ENCODE measurements at regions not wholly inside any gene's neighbourhood (a gene's known extent, or its start where the extent isn't known, plus 50 kb on each side); places are given as distances from the start of the nearest gene placed in this dataset.
A peak's percentile ranks its signal among the peaks of the same experiment; 100 is the strongest.
"Not testable (repeated sequence)": the region's sequence is repeated elsewhere in the genome, so short reads cannot be mapped to it uniquely, and the experiment has no call there.

- FAIRE-seq: no peak
These were observed 790.7 kb downstream of the C12orf50 start for GRCh38 chr12:87238466-87238865.

- FAIRE-seq: no peak
These were observed 794.3 kb downstream of the C12orf50 start for GRCh38 chr12:87234898-87235297.

GRCh38 chr12:87233671-87234070 lies 795.5 kb downstream of the C12orf50 start:
- FAIRE-seq: no peak

- FAIRE-seq: peak; percentile 15
These were observed 797.4 kb downstream of the C12orf50 start for GRCh38 chr12:87231818-87232217.

GRCh38 chr12:87230441-87230840 lies 798.8 kb downstream of the C12orf50 start:
- no peak for FAIRE-seq

GRCh38 chr12:87227162-87227561 lies 802.0 kb downstream of the C12orf50 start:
- no peak for FAIRE-seq

GRCh38 chr12:87217491-87217890 lies 811.7 kb downstream of the C12orf50 start:
- FAIRE-seq: peak; percentile 84

- FAIRE-seq: no peak
These were observed 812.8 kb downstream of the C12orf50 start for GRCh38 chr12:87216436-87216835.

GRCh38 chr12:87202189-87202588 lies 827.0 kb downstream of the C12orf50 start:
- FAIRE-seq: no peak

GRCh38 chr12:87201598-87201997 lies 827.6 kb downstream of the C12orf50 start:
- FAIRE-seq: no peak

- no peak for FAIRE-seq
These were observed 828.8 kb downstream of the C12orf50 start for GRCh38 chr12:87200289-87200979.

GRCh38 chr12:87198181-87198580 lies 831.0 kb downstream of the C12orf50 start:
- no peak for FAIRE-seq

GRCh38 chr12:87196321-87196720 lies 832.9 kb downstream of the C12orf50 start:
- FAIRE-seq: no peak

GRCh38 chr12:87194389-87194788 lies 834.8 kb downstream of the C12orf50 start:
- FAIRE-seq: not testable (repeated sequence)

GRCh38 chr12:87185367-87185766 lies 843.8 kb downstream of the C12orf50 start:
- FAIRE-seq: no peak

GRCh38 chr12:87182696-87183233 lies 846.4 kb downstream of the C12orf50 start:
- no peak for FAIRE-seq

GRCh38 chr12:87171356-87171755 lies 857.8 kb downstream of the C12orf50 start:
- FAIRE-seq: no peak

GRCh38 chr12:87169010-87169409 lies 860.2 kb downstream of the C12orf50 start:
- FAIRE-seq: no peak

- no peak for FAIRE-seq
These were observed 863.3 kb downstream of the C12orf50 start for GRCh38 chr12:87165733-87166375.

GRCh38 chr12:87163122-87163521 lies 866.1 kb downstream of the C12orf50 start:
- no peak for FAIRE-seq

GRCh38 chr12:87160848-87161601 lies 868.2 kb downstream of the C12orf50 start:
- FAIRE-seq: no peak

GRCh38 chr12:87157791-87158190 lies 871.4 kb downstream of the C12orf50 start:
- no peak for FAIRE-seq

- no peak for FAIRE-seq
These were observed 873.6 kb downstream of the C12orf50 start for GRCh38 chr12:87155621-87156020.
